OCI-LY3 (cell line): ENCODE measurements at regions not wholly inside any gene's neighbourhood (a gene's known extent, or its start where the extent isn't known, plus 50 kb on each side); places are given as distances from the start of the nearest gene placed in this dataset.
"Not testable (repeated sequence)": the region's sequence is repeated elsewhere in the genome, so short reads cannot be mapped to it uniquely, and the experiment has no call there.

Experiments
- H2AFZ ChIP-seq: fragments of 200-600, 300-600 bp; shearing (Covaris generic); 2 replicates; pipeline ENCODE4 v1.6.0; 2014; ENCODE audit warnings: antibody characterized with exemption, low read depth, low read length
- H3K27ac ChIP-seq: fragments of 200-600, 300-600 bp; sonication (generic); 2 replicates; pipeline ENCODE4 v1.5.1; 2014; ENCODE audit warnings: mild to moderate bottlenecking, low read length, moderate library complexity, mixed read lengths
- H3K27me3 ChIP-seq: fragments of 200-600, 300-600 bp; sonication (generic); 2 replicates; pipeline ENCODE4 v1.6.1; 2014; ENCODE audit warnings: low read depth, low read length, mixed read lengths
- H3K36me3 ChIP-seq: fragments of 200-600, 300-600 bp; sonication (generic); replicated peaks from 2 replicates; pipeline ENCODE3; 2014; ENCODE audit warnings: low read depth, low read length, mixed read lengths
- H3K4me1 ChIP-seq: fragments of 300-600, 200-600 bp; sonication (generic); 2 replicates; pipeline ENCODE4 v1.6.1; 2014; ENCODE audit warnings: low read length, mixed read lengths
- H3K4me2 ChIP-seq: fragments of 200-600, 300-600 bp; sonication (generic); 2 replicates; pipeline ENCODE4 v1.6.1; 2014; ENCODE audit warnings: low read length, mixed read lengths
- H3K4me3 ChIP-seq: fragments of 300-600, 200-600 bp; sonication (generic); 2 replicates; pipeline ENCODE4 v1.5.1; 2014; ENCODE audit warnings: antibody characterized with exemption, mild to moderate bottlenecking, low read length, moderate library complexity
- H3K79me2 ChIP-seq: fragments of 300-600, 200-600 bp; shearing (Covaris generic); 2 replicates; pipeline ENCODE4 v1.6.1; 2014; ENCODE audit warnings: mild to moderate bottlenecking, low read length, mixed read lengths
- H3K9ac ChIP-seq: fragments of 300-600, 200-600 bp; shearing (Covaris generic); 2 replicates; pipeline ENCODE4 v1.6.0; 2014; ENCODE audit warnings: mild to moderate bottlenecking, low read length, moderate library complexity
- H3K9me3 ChIP-seq: fragments of 200-600, 300-600 bp; shearing (Covaris generic); 2 replicates; pipeline ENCODE4 v1.6.1; 2014; ENCODE audit warnings: low read length, mixed read lengths; ENCODE audit not compliant: insufficient read depth
- H4K20me1 ChIP-seq: fragments of 200-600, 300-600 bp; sonication (generic); 2 replicates; pipeline ENCODE4 v1.6.1; 2016; ENCODE audit warnings: low read length, mixed read lengths; ENCODE audit not compliant: insufficient read depth
- EZH2phosphoT487 ChIP-seq: fragments of 200-600 bp; shearing (Covaris generic); IDR thresholded peaks from 2 replicates; pipeline ENCODE4 v1.6.1; 2018; ENCODE audit warnings: antibody characterized with exemption, mixed run types, low read depth
- TF ChIP-seq, protein P1 (sequence below): fragments of 200-600, 300-600 bp; sonication (generic); IDR thresholded peaks from 2 replicates; pipeline ENCODE4 v1.5.1; 2014; ENCODE audit warnings: antibody characterized with exemption, low read length, low read depth

- H2AFZ ChIP-seq, result no peak overlapping the region
- TF ChIP-seq, protein P1, sequence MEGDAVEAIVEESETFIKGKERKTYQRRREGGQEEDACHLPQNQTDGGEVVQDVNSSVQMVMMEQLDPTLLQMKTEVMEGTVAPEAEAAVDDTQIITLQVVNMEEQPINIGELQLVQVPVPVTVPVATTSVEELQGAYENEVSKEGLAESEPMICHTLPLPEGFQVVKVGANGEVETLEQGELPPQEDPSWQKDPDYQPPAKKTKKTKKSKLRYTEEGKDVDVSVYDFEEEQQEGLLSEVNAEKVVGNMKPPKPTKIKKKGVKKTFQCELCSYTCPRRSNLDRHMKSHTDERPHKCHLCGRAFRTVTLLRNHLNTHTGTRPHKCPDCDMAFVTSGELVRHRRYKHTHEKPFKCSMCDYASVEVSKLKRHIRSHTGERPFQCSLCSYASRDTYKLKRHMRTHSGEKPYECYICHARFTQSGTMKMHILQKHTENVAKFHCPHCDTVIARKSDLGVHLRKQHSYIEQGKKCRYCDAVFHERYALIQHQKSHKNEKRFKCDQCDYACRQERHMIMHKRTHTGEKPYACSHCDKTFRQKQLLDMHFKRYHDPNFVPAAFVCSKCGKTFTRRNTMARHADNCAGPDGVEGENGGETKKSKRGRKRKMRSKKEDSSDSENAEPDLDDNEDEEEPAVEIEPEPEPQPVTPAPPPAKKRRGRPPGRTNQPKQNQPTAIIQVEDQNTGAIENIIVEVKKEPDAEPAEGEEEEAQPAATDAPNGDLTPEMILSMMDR, result no peak
- TF ChIP-seq EZH2phosphoT487, result no peak
- H3K9me3 ChIP-seq, result no peaks in the 10 kb centered on the region
- peaks cover 3% of the 10 kb centered on the region; the same call in 1 of the 2 replicates for H3K4me1 ChIP-seq
- no peaks in the 10 kb centered on the region for H3K79me2 ChIP-seq
- H4K20me1 ChIP-seq, result no peaks in the 10 kb centered on the region
- H3K27me3 ChIP-seq, result no peaks in the 10 kb centered on the region
- no peaks in the 10 kb centered on the region for H3K36me3 ChIP-seq
- H3K4me3 ChIP-seq, result no peak overlapping the region
- no peak overlapping the region for H3K27ac ChIP-seq
- no peak overlapping the region for H3K9ac ChIP-seq
- H3K4me2 ChIP-seq, result no peak overlapping the region
Measured at GRCh38 chr6:8803181-8803760, 367.9 kb upstream of the SLC35B3 start.

DNA sequence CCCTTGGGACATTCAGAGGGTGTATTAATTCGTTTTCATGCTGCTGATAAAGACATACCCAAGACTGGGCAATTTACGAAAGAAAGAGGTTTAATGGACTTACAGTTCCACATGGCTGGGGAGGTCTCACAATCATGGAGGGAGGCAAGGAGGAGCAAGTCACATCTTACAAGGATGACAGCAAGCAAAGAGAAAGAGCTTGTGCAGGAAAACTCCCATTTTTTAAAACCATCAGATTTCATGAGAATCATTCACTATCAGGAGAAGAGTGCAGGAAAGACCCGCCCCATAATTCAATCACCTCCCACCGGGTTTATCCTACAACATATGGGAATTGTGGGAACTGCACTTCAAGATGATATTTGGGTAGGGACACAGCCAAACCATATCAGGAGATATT, 367.1 kb upstream of the SLC35B3 start:
- H3K27me3 ChIP-seq, H3K9me3 ChIP-seq, H2AFZ ChIP-seq, H3K27ac ChIP-seq, H3K36me3 ChIP-seq, H4K20me1 ChIP-seq, H3K4me1 ChIP-seq, H3K9ac ChIP-seq, H3K4me2 ChIP-seq, H3K4me3 ChIP-seq, H3K79me2 ChIP-seq: not testable (repeated sequence)

GRCh38 chr6:8794420-8794819, 359.1 kb upstream of the SLC35B3 start:
- H4K20me1 ChIP-seq, result no peaks in the 10 kb centered on the region
- no peaks in the 10 kb centered on the region for H3K4me1 ChIP-seq
- no peaks in the 10 kb centered on the region for H3K79me2 ChIP-seq
- no peak overlapping the region for H3K4me2 ChIP-seq
- no peak overlapping the region for H3K27ac ChIP-seq
- no peak overlapping the region for H2AFZ ChIP-seq
- H3K9ac ChIP-seq, result no peak overlapping the region
- no peak overlapping the region for H3K4me3 ChIP-seq
- TF ChIP-seq, protein P1, result no peak
- no peak for TF ChIP-seq EZH2phosphoT487
- no peaks in the 10 kb centered on the region for H3K36me3 ChIP-seq
- H3K9me3 ChIP-seq, result no peaks in the 10 kb centered on the region
- no peaks in the 10 kb centered on the region for H3K27me3 ChIP-seq

GRCh38 chr6:8789878-8790277, 354.5 kb upstream of the SLC35B3 start:
- no peaks in the 10 kb centered on the region for H3K36me3 ChIP-seq
- no peak overlapping the region for H3K4me3 ChIP-seq
- H3K9ac ChIP-seq, result no peak overlapping the region
- no peaks in the 10 kb centered on the region for H3K4me1 ChIP-seq
- H3K27ac ChIP-seq, result no peak overlapping the region
- no peaks in the 10 kb centered on the region for H3K79me2 ChIP-seq
- no peak overlapping the region for H2AFZ ChIP-seq
- no peak for TF ChIP-seq EZH2phosphoT487
- TF ChIP-seq, protein P1, result no peak
- H3K4me2 ChIP-seq, result no peak overlapping the region
- no peaks in the 10 kb centered on the region for H4K20me1 ChIP-seq
- no peaks in the 10 kb centered on the region for H3K9me3 ChIP-seq
- no peaks in the 10 kb centered on the region for H3K27me3 ChIP-seq
